IPS DF 4.7 (cell line): ENCODE measurements at regions not wholly inside any gene's neighbourhood (a gene's known extent, or its start where the extent isn't known, plus 50 kb on each side); places are given as distances from the start of the nearest gene placed in this dataset.

Source experiments
- DNase-seq: peaks from one replicate; pipeline ENCODE4 v3.0.0-alpha.2; 2013; ENCODE audit warnings: low spot score; ENCODE audit errors: extremely low read depth

GRCh38 chr2:204012072-204012653 lies 75.6 kb downstream of the ICOS start:
- DNase-seq: no peak

GRCh38 chr2:204015118-204015843 lies 78.7 kb downstream of the ICOS start:
- DNase-seq: no peak

GRCh38 chr2:204018717-204019116 lies 82.2 kb downstream of the ICOS start:
- DNase-seq: no peak

- no peak for DNase-seq
Measured at GRCh38 chr2:204019572-204020501, 83.3 kb downstream of the ICOS start.

- no peak for DNase-seq
Measured at GRCh38 chr2:204021290-204022081, 84.9 kb downstream of the ICOS start.

- DNase-seq: no peak
Measured at GRCh38 chr2:204022550-204022949, 86.0 kb downstream of the ICOS start.

- DNase-seq: no peak
Measured at GRCh38 chr2:204023088-204023487, 86.5 kb downstream of the ICOS start.

GRCh38 chr2:204024503-204024902 lies 87.9 kb downstream of the ICOS start:
- DNase-seq: no peak

GRCh38 chr2:204024906-204025475 lies 88.4 kb downstream of the ICOS start:
- no peak for DNase-seq

- no peak for DNase-seq
Measured at GRCh38 chr2:204026294-204026693, 89.7 kb downstream of the ICOS start.

- DNase-seq: no peak
Measured at GRCh38 chr2:204027091-204027490, 90.5 kb downstream of the ICOS start.

- no peak for DNase-seq
Measured at GRCh38 chr2:204030322-204030721, 93.8 kb downstream of the ICOS start.

- DNase-seq: no peak
Measured at GRCh38 chr2:204031056-204031455, 94.5 kb downstream of the ICOS start.

GRCh38 chr2:204032301-204032700 lies 95.7 kb downstream of the ICOS start:
- DNase-seq: no peak

GRCh38 chr2:204033611-204034495 lies 97.3 kb downstream of the ICOS start:
- no peak for DNase-seq

- no peak for DNase-seq
Measured at GRCh38 chr2:204036706-204037105, 100.1 kb downstream of the ICOS start.

- DNase-seq: no peak
Measured at GRCh38 chr2:204037286-204037685, 100.7 kb downstream of the ICOS start.

- DNase-seq: no peak
Measured at GRCh38 chr2:204039298-204039838, 102.8 kb downstream of the ICOS start.

GRCh38 chr2:204040016-204040415 lies 103.5 kb downstream of the ICOS start:
- DNase-seq: no peak

- DNase-seq: no peak
Measured at GRCh38 chr2:204042401-204042800, 105.8 kb downstream of the ICOS start.
